ENCODE measurements at regions not wholly inside any gene's neighbourhood (a gene's known extent, or its start where the extent isn't known, plus 50 kb on each side); places are given as distances from the start of the nearest gene placed in this dataset.

DNA sequence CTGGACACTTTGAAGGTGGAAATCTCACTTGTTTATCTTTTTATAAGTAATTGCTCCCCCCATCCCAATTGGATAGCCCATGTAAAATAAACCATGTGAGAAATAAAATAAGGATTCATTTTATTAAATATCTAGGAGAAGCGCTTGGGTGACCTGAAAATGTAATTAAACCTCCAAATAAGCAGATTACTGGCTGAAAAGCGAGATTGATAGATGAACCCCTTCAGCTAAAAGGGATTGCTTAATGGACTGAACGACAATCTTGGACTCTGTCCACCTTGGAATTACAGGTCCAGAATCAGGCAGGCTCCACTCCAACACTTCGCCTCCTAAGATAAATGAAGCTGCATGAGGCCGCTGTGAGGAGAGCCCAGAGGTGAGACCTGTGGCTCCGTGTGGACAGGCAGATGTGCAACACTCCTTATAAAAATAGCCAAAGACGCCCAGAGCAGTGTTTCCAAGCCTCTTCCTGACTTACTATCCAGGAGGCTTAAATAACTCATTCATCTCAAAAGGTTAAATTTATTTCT, 441.5 kb downstream of the MTX2 start:
- peaks cover 1% of the 10 kb centered on the region for H3K27me3 Mint-ChIP-seq (ENCODE audit: unreplicated experiment)
- H3K4me3 Mint-ChIP-seq (ENCODE audit: unreplicated experiment), result no peak overlapping the region
- no peak overlapping the region for H3K27ac Mint-ChIP-seq (ENCODE audit: unreplicated experiment)
- no peaks in the 10 kb centered on the region for H3K9me3 Mint-ChIP-seq (ENCODE audit: unreplicated experiment)
- no peak for DNase-seq (ENCODE audit: low spot score)
- H3K36me3 Mint-ChIP-seq (ENCODE audit: low read depth, unreplicated experiment), result no peaks in the 10 kb centered on the region
- no peaks in the 10 kb centered on the region for H3K4me1 Mint-ChIP-seq (ENCODE audit: unreplicated experiment)
- TF ChIP-seq, protein P1, sequence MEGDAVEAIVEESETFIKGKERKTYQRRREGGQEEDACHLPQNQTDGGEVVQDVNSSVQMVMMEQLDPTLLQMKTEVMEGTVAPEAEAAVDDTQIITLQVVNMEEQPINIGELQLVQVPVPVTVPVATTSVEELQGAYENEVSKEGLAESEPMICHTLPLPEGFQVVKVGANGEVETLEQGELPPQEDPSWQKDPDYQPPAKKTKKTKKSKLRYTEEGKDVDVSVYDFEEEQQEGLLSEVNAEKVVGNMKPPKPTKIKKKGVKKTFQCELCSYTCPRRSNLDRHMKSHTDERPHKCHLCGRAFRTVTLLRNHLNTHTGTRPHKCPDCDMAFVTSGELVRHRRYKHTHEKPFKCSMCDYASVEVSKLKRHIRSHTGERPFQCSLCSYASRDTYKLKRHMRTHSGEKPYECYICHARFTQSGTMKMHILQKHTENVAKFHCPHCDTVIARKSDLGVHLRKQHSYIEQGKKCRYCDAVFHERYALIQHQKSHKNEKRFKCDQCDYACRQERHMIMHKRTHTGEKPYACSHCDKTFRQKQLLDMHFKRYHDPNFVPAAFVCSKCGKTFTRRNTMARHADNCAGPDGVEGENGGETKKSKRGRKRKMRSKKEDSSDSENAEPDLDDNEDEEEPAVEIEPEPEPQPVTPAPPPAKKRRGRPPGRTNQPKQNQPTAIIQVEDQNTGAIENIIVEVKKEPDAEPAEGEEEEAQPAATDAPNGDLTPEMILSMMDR (IDR thresholded peaks at IDR 0.05; ENCODE audit: unreplicated experiment), result no peak

DNA sequence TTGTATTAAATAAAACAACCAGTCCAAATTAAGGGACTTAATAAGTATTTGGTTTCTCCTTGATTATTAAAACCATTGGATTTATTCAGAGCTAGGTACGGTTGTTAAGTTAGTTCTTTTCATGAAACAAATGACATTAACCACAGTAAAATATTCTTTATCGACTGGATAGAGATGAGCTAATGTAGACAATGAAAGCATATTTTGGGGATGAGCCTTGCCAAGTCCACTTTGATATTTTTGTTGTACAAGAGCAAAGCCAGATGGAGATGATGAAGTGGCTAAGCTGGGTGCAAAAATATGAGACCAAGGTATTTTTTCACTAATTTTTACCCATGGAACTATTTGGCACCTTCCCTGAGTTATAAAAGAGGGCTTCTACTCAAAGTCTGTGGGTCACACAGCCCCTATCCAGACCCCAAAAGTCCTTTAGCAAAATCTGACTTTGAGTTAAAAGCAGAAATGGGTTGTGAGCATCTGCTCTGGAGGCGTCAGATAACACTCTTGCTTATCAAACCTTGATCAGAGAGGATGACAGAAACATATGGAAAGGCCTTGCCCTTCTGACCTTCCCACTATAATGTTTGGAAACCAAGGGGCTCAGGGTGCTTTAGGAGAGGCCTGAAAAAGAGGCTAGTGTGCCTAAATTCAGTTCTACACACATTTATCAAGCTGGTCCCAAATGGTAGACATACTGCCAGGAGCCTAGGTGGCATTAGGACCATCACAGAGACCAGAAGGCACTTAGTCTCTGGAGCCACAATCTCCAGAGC, 456.8 kb downstream of the MTX2 start:
- H3K4me3 Mint-ChIP-seq (ENCODE audit: unreplicated experiment), result no peak overlapping the region
- no peaks in the 10 kb centered on the region for H3K27me3 Mint-ChIP-seq (ENCODE audit: unreplicated experiment)
- H3K36me3 Mint-ChIP-seq (ENCODE audit: low read depth, unreplicated experiment), result no peaks in the 10 kb centered on the region
- DNase-seq (ENCODE audit: low spot score), result no peak
- TF ChIP-seq, protein P1 (IDR thresholded peaks at IDR 0.05; ENCODE audit: unreplicated experiment), result no peak
- no peak overlapping the region for H3K27ac Mint-ChIP-seq (ENCODE audit: unreplicated experiment)
- no peaks in the 10 kb centered on the region for H3K9me3 Mint-ChIP-seq (ENCODE audit: unreplicated experiment)
- no peaks in the 10 kb centered on the region for H3K4me1 Mint-ChIP-seq (ENCODE audit: unreplicated experiment)

GRCh38 chr2:176727696-176728095, 458.5 kb downstream of the MTX2 start:
- H3K27me3 Mint-ChIP-seq (ENCODE audit: unreplicated experiment), result no peaks in the 10 kb centered on the region
- TF ChIP-seq, protein P1 (IDR thresholded peaks at IDR 0.05; ENCODE audit: unreplicated experiment), result no peak
- H3K27ac Mint-ChIP-seq (ENCODE audit: unreplicated experiment), result no peak overlapping the region
- no peak for DNase-seq (ENCODE audit: low spot score)
- no peaks in the 10 kb centered on the region for H3K9me3 Mint-ChIP-seq (ENCODE audit: unreplicated experiment)
- no peaks in the 10 kb centered on the region for H3K36me3 Mint-ChIP-seq (ENCODE audit: low read depth, unreplicated experiment)
- H3K4me1 Mint-ChIP-seq (ENCODE audit: unreplicated experiment), result no peaks in the 10 kb centered on the region
- H3K4me3 Mint-ChIP-seq (ENCODE audit: unreplicated experiment), result no peak overlapping the region

- Mint-ChIP-seq H3K36me3 (ENCODE audit: low read depth, unreplicated experiment) (no peaks in the 10 kb centered on the region), H3K4me3 (ENCODE audit: unreplicated experiment) (no peak overlapping the region), H3K9me3 (ENCODE audit: unreplicated experiment) (no peaks in the 10 kb centered on the region), H3K27me3 (ENCODE audit: unreplicated experiment) (no peaks in the 10 kb centered on the region), H3K27ac (ENCODE audit: unreplicated experiment) (no peak overlapping the region), H3K4me1 (ENCODE audit: unreplicated experiment) (no peaks in the 10 kb centered on the region)
- DNase-seq (ENCODE audit: low spot score), result no peak
- TF ChIP-seq, protein P1 (IDR thresholded peaks at IDR 0.05; ENCODE audit: unreplicated experiment), result no peak
Observed at GRCh38 chr2:176729706-176730569, 460.7 kb downstream of the MTX2 start.
